GM21367 (cell line): ENCODE measurements at regions not wholly inside any gene's neighbourhood (a gene's known extent, or its start where the extent isn't known, plus 50 kb on each side); places are given as distances from the start of the nearest gene placed in this dataset.
"Not testable (repeated sequence)": the region's sequence is repeated elsewhere in the genome, so short reads cannot be mapped to it uniquely, and the experiment has no call there.

Experiments
- ATAC-seq: cut with Tn5 transposase; IDR thresholded peaks from one replicate; pipeline ENCODE4 v1.9.1; 2021; ENCODE audit not compliant: unreplicated experiment

DNA sequence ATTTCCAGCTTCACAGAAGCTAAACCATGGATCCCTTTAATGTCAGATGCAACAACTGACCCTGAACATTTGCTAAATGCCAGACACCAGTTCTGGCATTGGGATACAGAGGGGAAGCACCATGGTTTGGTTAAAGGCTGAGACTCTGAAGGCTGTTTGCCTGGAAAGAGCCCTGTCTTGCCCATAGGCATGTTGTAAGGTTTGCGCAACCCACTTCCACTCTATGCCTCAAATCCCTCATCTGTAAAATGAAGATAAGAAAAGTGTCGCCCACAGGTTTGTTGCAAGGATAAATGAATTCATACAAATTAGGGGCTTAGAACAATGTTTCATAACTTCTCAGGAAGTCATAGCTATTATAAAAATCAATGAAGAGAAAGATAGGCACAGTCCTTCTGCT lies 380.9 kb upstream of the GYPC start:
- no peak for ATAC-seq

DNA sequence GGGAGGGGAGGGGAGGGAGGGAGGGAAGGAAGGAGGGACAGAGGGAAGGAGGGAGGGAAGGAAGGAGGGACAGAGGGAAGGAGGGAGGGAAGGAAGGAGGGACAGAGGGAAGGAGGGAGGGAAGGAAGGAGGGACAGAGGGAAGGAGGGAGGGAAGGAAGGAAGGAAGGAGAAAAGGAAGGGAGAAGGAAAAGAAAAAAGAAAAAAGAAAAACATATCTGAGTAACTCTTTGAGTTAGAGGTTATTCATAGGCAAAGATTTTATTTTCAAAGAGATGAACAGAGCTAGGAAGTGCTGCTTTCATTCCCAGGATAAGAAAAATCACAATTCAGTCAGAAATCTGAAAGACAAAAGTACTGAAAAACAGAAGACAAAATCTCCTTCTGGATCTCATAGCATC lies 379.7 kb upstream of the GYPC start:
- not testable (repeated sequence) for ATAC-seq

DNA sequence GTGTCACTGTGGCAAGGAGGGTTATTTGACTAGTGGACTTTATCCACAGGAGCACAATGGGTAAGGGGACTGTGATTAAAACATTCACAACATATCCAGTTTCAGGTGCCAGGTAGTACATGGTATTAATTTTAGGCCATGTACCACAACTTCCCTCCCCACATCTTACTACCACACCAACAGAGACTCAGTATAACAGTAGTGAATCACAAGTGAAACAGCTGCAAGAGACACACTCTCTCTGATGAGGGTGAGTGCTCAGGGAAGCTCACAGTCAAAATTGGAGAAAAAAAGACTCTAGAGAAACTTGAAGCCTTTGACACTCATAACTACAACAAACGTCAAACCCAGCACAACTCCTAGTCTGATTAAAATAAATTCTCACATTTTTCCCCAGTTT lies 367.6 kb upstream of the GYPC start:
- ATAC-seq, result no peak

DNA sequence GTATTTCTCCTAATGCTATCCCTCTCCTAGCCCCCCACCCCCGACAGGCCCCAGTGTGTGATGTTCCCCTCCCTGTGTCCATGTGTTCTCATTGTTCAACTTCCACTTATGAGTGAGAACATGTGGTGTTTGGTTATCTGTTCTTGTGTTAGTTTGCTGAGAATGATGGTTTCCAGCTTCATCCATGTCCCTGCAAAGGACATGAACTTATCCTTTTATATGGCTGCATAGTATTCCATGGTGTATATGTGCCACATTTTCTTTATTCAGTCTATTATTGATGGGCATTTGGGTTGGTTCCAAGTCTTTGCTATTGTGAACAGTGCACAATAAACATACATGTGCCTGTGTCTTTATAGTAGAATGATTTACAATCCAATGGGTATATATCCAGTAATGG lies 362.0 kb upstream of the GYPC start:
- ATAC-seq, result not testable (repeated sequence)

DNA sequence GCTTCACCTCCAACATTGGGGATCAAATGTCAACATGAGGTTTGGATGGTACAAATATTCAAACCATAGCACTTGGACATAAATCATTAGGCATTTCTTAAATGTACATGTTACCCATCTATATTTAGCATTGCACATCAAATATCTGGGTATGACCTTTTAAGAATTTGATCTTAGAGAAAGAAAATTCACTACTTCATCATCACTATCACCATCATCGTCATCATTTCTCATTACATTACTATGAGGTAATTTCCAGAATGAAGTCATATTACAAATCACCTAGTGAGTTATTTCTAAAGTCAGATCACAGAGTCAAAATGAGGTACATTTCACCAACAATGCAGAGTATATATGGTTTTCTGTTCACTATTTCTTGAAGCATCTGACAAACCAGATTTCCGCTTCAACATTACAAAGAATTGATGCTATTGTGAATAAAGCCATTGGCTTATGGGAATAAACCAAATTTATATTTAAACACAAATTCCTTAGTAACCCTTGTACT lies 356.4 kb upstream of the GYPC start:
- no peak for ATAC-seq

DNA sequence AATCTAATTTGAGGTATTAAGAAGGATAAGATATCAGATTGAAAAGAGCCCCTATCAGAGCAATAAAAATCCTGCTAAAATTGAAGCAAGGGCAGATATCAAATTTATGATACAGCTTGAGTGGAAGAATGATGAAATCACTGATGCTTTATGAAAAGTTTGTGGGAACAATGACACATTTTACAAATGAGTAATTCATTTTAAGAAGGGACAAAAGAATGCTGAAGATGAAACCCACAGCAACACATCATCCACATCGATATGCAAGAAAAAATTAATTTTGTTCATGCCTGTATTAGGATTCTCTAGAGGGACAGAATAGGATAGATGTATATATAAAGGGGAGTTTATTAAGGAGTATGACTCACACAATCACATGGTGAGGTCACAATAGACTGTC lies 355.6 kb upstream of the GYPC start:
- no peak for ATAC-seq

DNA sequence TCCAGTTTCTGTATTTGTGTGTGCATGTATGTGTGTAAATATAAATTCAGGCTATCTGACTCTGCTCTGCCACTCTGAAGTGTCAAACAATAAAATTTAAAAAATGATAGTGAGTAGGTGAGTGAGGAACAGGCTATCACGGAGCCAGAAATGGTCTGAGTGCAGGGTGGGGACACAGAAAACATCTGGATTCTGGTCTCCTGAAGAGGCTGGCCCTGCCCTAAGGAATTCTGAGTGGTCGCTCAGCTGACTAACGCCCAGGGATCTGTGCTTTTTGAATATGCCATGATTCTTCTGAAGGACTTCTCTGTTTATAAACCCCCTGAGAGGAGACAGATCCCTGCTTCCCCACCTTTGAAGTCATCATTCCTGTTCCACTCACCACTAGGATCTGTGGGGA lies 353.9 kb upstream of the GYPC start:
- no peak for ATAC-seq

DNA sequence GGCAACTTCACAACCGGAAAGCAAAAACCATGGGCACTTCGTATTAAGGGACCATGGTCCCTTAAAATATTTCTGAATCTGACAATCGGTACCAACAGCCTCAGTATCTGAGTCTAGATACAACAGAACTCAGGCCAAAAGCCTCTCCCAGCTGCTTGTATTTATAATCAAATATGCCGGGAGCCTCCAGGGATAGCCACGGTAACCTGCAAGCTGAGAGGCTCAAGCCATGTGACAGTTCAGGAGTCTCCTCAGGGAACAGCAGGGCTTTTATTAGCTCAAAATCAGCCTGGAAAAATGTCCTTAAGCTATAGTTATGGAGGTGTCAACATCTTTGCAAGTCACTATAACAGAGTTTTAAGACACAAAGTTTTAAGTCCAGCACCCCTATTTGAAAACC lies 352.8 kb upstream of the GYPC start:
- no peak for ATAC-seq

DNA sequence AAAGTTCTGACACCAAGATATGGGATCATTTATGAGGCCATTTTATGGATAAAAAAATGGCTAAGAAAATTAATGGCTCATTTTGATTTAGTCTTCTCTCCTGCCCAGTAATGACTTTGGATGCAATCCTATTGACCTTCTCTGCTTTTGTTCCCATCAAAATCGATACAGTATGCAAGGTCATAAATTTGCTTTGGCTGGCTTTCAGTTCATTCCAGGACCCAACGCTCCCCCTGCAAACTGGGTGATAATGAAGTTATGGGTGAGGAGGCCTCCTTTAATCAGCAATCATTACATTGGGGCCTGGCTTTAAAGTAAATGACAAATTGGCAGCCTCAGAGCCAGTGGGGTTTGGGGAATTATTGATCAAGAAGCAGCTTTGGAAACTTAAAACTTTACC lies 351.8 kb upstream of the GYPC start:
- ATAC-seq, result no peak

DNA sequence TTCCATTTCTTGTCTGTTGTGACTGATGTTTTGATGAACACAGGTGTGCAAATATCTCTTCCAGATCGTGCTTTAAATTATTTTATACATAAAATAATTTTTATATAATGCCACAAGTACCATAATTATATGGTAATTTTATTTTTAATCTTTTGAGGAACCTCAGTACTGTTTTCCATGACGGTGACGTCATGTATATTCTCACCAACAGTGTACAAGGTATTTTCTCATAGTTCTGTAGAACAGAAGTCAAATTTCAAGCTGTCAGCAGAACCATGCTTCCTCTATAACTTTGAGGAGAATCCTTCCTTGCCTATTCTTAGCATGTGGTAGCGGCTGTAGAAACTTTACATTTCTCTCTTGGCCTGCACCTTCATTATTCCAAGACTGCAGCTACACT lies 349.4 kb upstream of the GYPC start:
- no peak for ATAC-seq

DNA sequence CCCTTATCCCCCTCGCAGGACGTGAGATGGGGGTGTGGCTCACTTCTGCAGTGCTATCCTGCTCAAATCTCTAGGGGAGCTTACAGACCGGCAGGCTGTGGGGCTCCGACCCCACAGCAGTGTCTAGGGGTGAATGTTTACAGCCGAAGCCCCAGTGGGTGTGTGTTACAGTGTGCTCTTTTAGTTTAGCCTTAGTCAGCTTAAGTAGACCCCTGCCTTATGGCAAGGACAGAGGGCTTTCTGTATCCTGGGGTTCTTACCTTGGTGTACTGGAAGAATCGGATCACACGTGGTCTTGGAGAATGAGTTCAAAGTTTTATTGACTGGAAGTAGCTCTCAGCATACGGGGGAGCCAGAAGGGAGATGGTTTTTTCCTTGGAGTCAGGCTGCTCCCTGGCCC lies 348.2 kb upstream of the GYPC start:
- ATAC-seq, result no peak

DNA sequence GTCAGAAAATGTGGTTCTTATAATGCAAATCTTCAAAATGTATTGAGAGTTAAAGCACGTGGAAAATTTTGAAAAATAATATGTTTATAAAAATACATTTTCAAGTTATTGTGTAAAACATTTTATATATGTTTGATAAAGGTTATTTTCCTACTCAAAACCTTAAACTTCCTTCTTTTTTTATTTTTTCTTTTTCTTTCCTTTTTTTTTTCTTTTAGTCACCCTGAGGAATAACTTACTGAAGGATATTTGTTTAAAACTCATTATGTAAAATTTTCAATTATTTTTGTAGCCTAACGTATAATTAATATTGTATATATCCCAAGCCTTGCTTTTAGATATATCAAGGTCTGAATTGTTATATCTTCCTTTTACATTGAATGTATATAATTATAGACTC lies 346.8 kb upstream of the GYPC start:
- ATAC-seq, result no peak

DNA sequence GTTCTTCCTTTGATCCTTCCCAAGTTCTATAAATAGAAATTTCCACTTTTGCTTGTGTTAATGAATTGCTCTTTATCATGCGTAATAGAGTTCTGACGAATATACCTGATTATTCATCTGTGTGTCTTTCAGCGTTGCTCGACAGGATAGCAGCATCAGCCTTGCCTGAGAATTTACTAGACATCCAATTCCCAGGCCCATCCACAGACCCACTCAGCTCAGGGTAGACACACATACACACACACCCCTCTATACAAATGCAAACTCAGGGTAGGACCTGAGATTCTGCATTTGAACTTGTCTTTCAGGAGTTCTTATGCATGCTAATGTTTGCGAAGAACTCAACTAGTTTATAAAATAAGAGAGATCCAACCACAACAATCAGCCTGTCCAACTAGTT lies 343.4 kb upstream of the GYPC start:
- ATAC-seq, result no peak

DNA sequence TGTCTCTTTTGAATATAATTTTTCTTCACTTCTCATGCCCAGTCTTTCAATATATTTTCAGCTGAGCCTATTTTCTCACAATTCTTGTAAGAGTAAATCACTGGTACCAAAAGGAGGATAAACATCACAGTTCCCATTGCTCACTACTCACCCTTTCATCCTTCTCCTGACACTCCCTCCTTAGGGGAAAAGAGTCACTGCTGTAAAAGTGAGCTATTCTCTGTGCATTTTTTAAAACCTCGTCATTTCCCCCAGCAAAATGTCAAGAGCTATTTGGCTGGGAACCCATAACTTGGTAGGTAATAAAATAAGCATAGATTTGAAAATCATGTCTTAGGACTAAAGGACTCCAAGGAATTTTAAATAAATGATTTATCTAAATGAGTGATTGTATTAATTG lies 340.1 kb upstream of the GYPC start:
- ATAC-seq, result no peak

DNA sequence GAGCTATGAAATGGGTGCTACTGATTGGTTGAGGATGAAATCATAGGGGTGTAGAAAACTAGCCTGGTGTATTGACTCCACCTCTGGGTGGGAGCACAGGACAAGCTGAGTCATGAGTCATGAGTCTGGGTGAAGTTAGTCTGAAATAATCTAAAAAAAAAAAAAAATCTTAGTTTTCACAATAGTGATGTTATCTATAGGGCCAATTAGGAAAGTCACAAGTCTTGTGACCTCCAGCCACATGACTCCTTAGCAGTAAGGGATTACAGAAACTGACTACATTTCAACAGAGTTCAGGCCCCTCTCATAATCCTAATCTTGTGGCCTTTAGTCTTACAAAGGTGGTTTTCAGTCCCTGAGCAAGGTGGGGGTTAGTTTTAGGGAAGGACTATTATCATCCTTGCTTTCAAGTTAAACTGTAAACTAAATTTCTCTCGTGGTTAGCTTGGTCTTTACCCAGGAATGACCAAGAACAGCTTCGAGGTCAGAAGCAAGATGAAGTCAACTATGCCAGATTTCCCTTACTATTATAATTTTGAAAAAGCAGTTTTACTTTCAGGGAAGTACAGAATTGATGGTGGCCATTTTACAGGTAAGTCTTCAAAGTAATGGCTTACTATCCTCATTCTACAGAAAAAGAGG lies 338.0 kb upstream of the GYPC start:
- ATAC-seq, result no peak

DNA sequence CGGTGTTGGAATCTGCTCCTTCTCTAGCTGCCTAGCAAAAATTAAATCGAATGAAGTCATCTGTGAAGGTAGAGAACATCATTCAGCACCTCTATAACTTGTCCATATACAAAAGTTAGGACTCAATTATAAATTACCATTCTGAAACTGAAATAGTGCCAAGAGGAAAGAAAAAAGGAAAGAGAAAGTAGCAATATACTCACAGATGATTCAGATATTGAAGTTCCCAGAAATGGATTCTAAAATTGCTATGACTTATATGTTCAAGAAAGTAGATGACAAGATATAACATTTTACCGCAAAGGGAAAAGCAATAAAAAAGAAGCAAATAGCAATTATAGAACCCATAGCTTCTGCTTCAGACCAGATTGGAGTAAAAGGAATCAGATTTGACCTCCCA lies 333.6 kb upstream of the GYPC start:
- no peak for ATAC-seq

DNA sequence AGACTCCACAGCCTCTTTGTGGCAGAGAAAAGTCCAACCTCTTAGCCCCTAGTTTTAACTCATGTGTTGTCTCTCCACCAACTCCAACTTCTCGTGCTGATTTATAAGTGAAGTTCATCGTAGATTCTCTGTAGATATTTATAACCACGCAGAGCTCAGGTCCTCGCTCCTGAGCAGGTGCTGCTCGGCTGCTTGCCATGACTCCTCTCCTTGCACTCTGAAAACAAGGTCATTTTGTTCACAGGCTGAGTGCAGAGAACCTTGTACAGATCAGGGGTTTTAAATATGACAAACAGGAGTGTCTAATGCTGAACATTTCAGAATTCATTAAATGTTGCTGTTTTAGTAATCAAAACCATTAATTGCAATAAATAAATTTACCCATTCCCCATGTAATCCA lies 330.8 kb upstream of the GYPC start:
- ATAC-seq, result no peak

DNA sequence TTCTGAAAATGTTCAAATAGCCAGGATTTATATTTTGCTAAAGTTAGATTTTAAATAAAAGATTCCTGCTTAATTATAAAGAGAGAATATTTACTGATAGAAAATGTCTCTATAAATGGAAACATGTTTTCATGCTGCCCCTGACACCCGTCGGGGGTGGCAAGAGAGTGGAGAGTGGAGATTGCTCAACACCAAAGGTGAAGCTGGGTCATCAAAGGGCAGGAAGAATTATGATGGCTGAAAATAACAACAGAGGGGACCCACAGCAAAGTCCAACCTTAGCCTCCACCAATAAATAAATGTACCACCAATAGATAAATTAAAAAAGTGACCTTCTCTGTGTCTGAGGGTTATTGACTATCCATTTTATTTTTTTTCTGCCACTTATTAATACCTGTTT lies 326.8 kb upstream of the GYPC start:
- ATAC-seq, result no peak

DNA sequence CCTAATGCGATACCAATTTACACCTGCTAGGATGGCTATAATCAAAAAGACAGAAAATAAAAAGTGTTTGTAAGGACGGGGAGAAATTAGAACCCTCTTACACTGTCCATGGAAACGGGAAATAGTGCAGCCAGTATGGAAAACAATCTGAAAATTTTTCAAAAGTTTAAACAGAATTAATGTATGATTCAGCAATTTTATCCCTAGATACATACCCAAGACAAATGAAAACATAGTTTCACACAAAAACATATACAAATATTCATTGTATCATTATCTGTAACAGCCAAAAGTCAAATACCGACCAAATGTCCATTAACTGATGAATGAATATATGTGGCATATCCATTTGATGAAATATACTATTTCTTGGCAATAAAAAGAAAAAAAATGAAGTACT lies 313.5 kb upstream of the GYPC start:
- ATAC-seq, result no peak

DNA sequence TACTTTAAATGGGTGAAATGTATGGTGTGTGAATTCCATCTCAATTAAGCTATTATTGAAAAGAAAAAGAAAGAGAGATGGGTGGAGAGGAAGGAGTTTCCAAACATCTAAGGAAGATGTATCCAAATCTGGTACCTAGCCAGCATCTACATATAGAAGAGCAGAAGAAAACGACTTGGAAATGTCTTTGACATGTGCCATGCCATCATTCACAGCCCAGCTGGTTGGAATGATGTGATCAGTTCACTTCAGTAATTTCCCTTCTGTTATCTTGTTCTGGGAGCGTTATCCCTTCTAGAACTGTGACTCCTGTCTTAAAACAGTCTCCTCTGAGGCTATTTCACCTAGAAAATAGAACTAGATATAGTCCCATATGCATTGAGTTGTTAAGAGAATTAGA lies 312.8 kb upstream of the GYPC start:
- no peak for ATAC-seq

DNA sequence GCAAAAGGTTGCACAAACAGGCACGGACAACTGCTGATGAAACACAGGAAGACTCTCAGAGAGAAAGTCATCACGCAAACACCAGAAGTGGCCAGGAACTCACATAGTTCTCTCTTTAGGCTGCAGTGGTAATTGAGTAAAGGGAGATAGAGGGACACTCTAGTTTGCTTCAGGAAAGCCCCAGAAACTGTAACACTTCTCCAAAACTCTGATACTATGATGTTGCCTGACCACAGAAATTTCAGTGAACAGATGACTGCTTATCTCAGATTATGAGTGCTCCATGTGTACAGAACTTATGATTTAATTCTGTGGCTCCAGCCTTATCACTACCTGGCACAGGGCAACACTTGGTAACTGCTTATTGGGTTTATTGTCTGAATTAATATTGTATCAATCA lies 311.5 kb upstream of the GYPC start:
- no peak for ATAC-seq

DNA sequence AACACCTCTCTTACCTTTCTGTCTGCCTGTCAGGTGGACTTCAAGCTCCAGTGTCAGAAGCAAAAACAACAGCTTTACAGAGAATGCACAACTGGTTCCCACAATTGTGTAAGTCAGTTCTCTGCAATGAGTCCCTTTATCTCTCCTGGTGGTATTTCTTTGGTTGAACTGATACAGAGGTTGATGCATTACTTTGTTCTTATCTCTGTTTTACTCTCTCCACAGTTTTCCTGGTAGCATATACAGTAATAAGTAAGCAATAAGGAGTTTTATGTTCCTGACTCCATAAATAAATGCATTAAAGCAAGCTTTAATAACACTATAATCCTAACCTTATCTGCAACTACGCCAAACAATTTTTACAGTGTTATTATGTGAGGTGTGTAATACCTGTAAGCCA lies 310.3 kb upstream of the GYPC start:
- ATAC-seq, result no peak

DNA sequence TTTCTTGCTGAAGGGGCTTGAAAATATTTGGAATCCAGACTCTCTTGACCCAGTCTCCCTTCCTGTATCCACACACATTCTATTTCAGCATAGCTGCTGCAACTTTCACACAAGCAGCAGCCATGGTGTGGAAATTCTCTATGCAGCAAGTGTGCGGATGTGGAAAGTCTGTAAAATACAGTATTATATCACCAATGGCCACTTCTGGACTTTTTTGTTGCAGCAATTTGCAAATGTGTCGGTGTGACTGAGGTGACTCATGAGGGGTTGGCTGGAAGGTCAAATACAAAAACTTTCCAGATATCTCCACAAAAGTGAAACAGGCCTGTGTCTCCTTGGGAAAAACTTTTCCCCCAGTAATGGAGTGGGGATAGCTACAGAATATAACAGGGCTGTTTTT lies 299.3 kb upstream of the GYPC start:
- no peak for ATAC-seq

DNA sequence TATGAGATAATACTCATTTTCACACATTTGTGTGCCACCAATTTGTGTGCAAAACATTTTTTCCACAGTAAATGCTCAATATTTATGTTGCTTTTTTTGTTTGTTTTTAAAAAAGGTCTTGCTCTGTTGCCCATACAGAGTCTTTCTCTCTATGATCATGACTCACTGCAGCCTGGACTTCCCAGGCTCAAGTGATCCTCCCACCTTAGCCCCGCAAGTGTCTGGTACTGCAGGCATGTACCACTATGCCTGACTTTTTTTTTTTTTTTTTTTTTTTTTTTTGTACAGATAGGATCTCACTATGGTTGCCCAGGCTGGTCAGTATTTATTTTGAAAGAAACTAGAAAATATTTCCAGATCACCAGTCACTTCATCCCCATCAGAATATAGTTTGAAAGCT lies 297.8 kb upstream of the GYPC start:
- no peak for ATAC-seq
